Common myeloid progenitor, CD34-positive (primary cell): ENCODE measurements at regions not wholly inside any gene's neighbourhood (a gene's known extent, or its start where the extent isn't known, plus 50 kb on each side); places are given as distances from the start of the nearest gene placed in this dataset.

Experiments
- CTCF ChIA-PET: fragments of 350-600 bp; sonication (Branson Sonifier 250); formaldehyde crosslinking; loops from one replicate; lab custom pipeline; 2021; ENCODE audit warnings: antibody characterized with exemption; lab: Charles Lee
- POLR2A ChIA-PET: fragments of 350-600 bp; sonication (Branson Sonifier 250); formaldehyde crosslinking; loops from one replicate; lab custom pipeline; 2021; ENCODE audit warnings: antibody characterized with exemption; lab: Charles Lee
- DNase-seq, 3 donors: peaks; one replicate each; pipeline versions ENCODE4 v3.0.0 to v3.0.0-alpha.2; 2013
- H3K27ac ChIP-seq, 2 experiments: 1 replicate in 1 of 2; 2 replicates in 1 of 2; pipeline ENCODE4 v1.7.0; 2013; ENCODE audit warnings: inconsistent platforms in 2 of 2, low read length in 2 of 2, mild to moderate bottlenecking in 2 of 2, low read depth in 1 of 2, moderate library complexity in 1 of 2; ENCODE audit not compliant: severe bottlenecking in 2 of 2, insufficient read depth in 1 of 2, poor library complexity in 1 of 2
- H3K27me3 ChIP-seq, 5 experiments: replicated peaks in 2 of 5; 1 replicate in 3 of 5; 2 replicates in 2 of 5; pipeline versions ENCODE4 v1.6.1 to v1.7.0; 2013; ENCODE audit warnings: low read length in 4 of 5, mild to moderate bottlenecking in 2 of 5, moderate library complexity in 2 of 5, inconsistent platforms in 1 of 5; ENCODE audit not compliant: insufficient read depth in 5 of 5, control insufficient read depth in 4 of 5
- H3K36me3 ChIP-seq, 4 experiments: 1 replicate in 2 of 4; 2 replicates in 2 of 4; pipeline versions ENCODE4 v1.6.1 to v1.7.0; 2013; ENCODE audit warnings: low read length in 3 of 4, control low read depth in 1 of 4, mild to moderate bottlenecking in 1 of 4; ENCODE audit not compliant: control insufficient read depth in 4 of 4, insufficient read depth in 4 of 4
- H3K4me1 ChIP-seq, 4 experiments: 1 replicate in 3 of 4; 2 replicates in 1 of 4; pipeline versions ENCODE4 v1.6.1 to v1.7.1; 2013; ENCODE audit warnings: low read length in 3 of 4, mild to moderate bottlenecking in 3 of 4, control low read depth in 1 of 4, inconsistent platforms in 1 of 4, moderate library complexity in 1 of 4; ENCODE audit not compliant: control insufficient read depth in 4 of 4, insufficient read depth in 4 of 4; ENCODE audit errors: control extremely low read depth in 1 of 4
- H3K4me3 ChIP-seq, 7 experiments: 1 replicate in 4 of 7; 2 replicates in 3 of 7; pipeline versions ENCODE4 v1.5.1 to v1.7.0; 2013; ENCODE audit warnings: mild to moderate bottlenecking in 7 of 7, low read length in 6 of 7, moderate library complexity in 6 of 7, inconsistent platforms in 2 of 7, low read depth in 2 of 7, control low read depth in 1 of 7; ENCODE audit not compliant: insufficient read depth in 4 of 7, control insufficient read depth in 1 of 7; ENCODE audit errors: extremely low read depth in 1 of 7
- H3K9me3 ChIP-seq, 5 experiments: 1 replicate in 4 of 5; 2 replicates in 1 of 5; pipeline versions ENCODE4 v1.6.1 to v1.7.1; 2013; ENCODE audit warnings: low read length in 4 of 5, mild to moderate bottlenecking in 2 of 5, inconsistent platforms in 1 of 5, low read depth in 1 of 5, moderate library complexity in 1 of 5; ENCODE audit not compliant: control insufficient read depth in 4 of 5, insufficient read depth in 2 of 5; ENCODE audit errors: control extremely low read depth in 1 of 5
- WGBS: methylation state at CpG from one replicate; pipeline ENCODE4 v1.1.5; 2013; ENCODE audit not compliant: insufficient coverage; 5-methylcytosine and 5-hydroxymethylcytosine counted together

DNA sequence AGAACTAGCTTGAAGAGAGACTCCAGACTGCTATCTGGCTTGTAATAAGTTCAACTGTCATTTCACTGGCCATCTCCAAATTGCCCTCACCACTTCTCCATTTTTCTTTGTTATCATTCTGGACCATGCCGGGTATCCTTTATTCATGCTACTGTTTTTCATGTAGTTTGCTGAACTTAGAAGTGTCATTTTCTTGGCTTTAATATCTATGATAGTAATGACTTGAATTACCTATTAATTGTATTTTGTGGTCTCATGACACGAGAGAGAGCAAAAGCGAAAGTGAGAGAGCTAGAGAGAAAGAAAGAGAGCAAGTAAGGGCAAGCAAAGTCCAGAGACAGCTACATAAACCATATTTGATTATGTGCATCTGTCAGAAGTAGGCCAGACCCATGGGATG, 184.9 kb upstream of the ATP1B1 start:
- H3K27me3 ChIP-seq = no peaks in the 10 kb centered on the region
- ChIA-PET POLR2A (no interaction called here), CTCF (no interaction called here)
- peak in 2 of 3 donors; percentile 57 to 76 for DNase-seq
- WGBS = 80% methylated on average over 1 of the region's 3 CpGs
- H3K9me3 ChIP-seq = no peaks in the 10 kb centered on the region
- H3K4me1 ChIP-seq = peaks cover 0 to 12% (median 5%) of the 10 kb centered on the region in 4 experiments
- peak overlapping the region in 1 of 7 experiments; percentile 11 for H3K4me3 ChIP-seq
- H3K36me3 ChIP-seq = no peaks in the 10 kb centered on the region
- H3K27ac ChIP-seq = no peak overlapping the region

DNA sequence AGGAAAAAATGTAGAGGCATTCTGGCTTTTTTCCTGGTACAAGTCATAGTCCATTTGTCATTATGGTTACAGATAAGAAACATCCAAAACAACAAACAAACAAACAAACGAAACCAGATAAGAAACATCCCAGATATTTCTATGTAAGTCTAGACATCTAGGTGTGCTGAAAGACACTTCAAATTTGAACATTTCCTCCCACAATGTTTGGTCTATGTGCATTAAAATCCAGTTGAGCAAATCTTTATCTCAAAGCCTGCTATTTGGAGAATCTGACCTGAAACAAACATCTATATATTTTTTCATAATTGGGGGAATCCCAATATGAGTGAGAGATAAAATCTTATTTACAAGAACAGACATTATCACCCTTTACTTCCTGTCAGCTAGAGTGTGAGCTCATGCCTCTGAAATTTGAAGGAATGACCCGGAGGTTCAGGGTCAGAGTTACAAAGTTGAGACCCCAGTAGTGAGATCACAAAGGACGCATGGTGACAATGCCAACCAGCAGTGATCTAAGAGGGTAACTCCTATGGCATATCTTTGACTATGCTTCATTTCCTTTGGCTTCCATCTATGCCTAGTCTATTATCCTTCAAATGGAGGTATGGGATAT, 182.9 kb upstream of the ATP1B1 start:
- 100% methylated on average over 1 of the region's 3 CpGs for WGBS
- H3K27me3 ChIP-seq = no peaks in the 10 kb centered on the region
- H3K9me3 ChIP-seq = no peaks in the 10 kb centered on the region
- CTCF ChIA-PET = interaction anchor here (1.5 kb wide), 1 partner anchor 16 kb away, joined by 3 read pairs; no protein-coding TSS in a partner anchor
- H3K4me1 ChIP-seq = peaks cover 0 to 9% (median 2%) of the 10 kb centered on the region in 4 experiments
- no peak for DNase-seq
- H3K36me3 ChIP-seq = no peaks in the 10 kb centered on the region
- no peak overlapping the region for H3K27ac ChIP-seq
- no peak overlapping the region for H3K4me3 ChIP-seq
- POLR2A ChIA-PET = no interaction called here

DNA sequence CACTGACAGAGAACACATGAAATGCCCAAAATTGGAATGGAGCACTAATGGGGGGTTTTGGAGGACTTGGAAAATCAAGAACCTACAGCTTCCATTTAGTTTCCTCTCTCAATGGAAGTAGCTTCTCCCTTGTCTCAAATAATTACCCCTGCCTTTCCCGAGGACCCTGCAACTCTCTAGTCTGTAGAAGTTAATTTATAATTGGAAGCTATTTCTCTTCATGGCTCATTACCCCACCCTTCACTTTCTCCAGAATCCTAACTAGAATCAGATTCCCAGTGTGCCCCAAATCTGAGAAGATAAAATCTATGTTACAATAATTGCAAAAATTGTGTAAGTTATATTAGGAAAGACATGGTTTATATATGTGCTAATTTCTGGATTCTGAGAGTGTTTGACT, 181.5 kb upstream of the ATP1B1 start:
- Histone ChIP-seq H3K4me1 (peaks cover 0 to 4% (median 0%) of the 10 kb centered on the region in 4 experiments), H3K27me3 (no peaks in the 10 kb centered on the region), H3K27ac (no peak overlapping the region), H3K9me3 (no peaks in the 10 kb centered on the region), H3K36me3 (no peaks in the 10 kb centered on the region), H3K4me3 (no peak overlapping the region)
- DNase-seq = no peak
- CTCF ChIA-PET = no interaction called here
- POLR2A ChIA-PET = no interaction called here
- WGBS = no CpG with 5 or more reads among the region's 1 CpG

DNA sequence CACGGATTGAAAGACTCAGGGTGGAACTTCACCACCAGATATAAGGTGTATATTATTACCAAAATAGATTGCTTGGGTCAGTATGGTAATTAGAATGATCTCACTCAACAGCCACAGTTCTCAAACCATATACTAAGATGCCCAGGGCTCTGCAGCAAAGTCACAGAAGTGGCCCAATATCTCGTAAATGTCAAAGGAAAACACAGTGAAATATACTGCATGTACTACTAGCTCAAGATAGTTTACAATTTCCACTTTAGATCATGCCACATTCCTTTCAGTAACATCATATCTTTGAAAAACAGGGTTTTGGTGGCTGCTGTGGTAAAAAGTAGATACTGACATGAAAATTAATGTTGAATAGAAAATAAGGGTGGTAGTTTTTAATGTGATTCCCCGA, 180.3 kb upstream of the ATP1B1 start:
- Histone ChIP-seq H3K9me3 (no peaks in the 10 kb centered on the region), H3K4me1 (peaks cover 0 to 4% (median 0%) of the 10 kb centered on the region in 4 experiments), H3K36me3 (no peaks in the 10 kb centered on the region), H3K27me3 (no peaks in the 10 kb centered on the region), H3K27ac (no peak overlapping the region), H3K4me3 (no peak overlapping the region)
- CTCF ChIA-PET = no interaction called here
- no CpG with 5 or more reads among the region's 3 CpGs for WGBS
- POLR2A ChIA-PET = no interaction called here
- no peak for DNase-seq

DNA sequence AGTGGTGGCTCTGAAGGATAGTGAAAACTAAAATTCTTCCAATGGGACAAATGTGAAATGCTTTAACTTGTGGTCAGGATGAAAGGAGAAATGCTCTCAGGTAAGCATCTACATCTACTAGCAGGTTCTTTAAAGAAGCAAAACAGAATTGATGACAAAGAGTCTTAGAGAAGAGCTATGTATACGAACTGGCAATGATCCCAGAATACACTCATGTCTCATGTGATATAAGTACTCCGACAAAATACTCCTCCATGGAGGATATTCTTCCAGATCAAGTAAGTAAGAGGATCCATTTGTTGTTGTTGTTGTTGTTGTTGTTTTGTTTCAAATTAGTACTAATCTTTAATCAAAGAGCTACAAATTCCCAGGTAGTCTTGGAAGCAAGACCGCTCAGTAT, 174.0 kb upstream of the ATP1B1 start:
- no peak overlapping the region for H3K4me3 ChIP-seq
- H3K36me3 ChIP-seq = no peaks in the 10 kb centered on the region
- CTCF ChIA-PET = interaction anchor here (0.8 kb wide), 1 partner anchor 9 kb away, joined by 3 read pairs; no protein-coding TSS in a partner anchor
- WGBS = no CpG with 5 or more reads among the region's 3 CpGs
- no peak for DNase-seq
- H3K4me1 ChIP-seq = no peaks in the 10 kb centered on the region
- peaks cover 0 to 3% (median 0%) of the 10 kb centered on the region in 5 experiments for H3K9me3 ChIP-seq
- POLR2A ChIA-PET = no interaction called here
- no peaks in the 10 kb centered on the region for H3K27me3 ChIP-seq
- H3K27ac ChIP-seq = no peak overlapping the region

DNA sequence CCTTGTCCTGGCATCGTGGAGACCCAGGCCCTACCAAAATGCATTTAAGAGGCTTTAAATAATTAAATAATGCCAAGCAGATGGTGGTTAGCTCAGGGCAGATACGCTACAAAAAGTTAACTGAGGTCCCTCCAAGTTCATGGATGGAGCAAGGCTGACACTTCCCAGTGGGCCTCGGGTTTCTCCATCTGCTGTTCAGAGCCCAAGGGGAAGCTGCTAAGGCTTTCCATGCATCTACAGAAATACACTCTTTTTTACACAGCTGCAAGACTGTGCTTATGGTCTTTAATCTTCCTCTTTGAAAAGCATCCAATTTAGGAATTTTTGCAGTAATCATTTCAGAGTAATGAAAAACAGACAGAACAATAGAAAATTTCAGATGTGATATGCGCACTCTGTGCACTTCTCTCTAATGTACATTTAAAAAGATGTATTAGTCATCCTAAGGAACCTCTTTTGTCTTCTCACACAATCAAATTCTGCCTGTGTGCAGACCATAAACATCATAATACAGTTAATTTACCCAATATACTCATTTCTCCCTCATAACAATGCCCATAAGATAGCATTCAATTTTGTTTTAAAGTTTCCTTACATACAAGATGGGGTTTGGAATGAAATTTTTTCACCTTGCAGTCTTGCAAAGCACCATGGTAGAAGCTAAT, 173.2 kb upstream of the ATP1B1 start:
- H3K9me3 ChIP-seq = peaks cover 0 to 3% (median 0%) of the 10 kb centered on the region in 5 experiments
- H3K4me3 ChIP-seq = no peak overlapping the region
- no peak for DNase-seq
- H3K27me3 ChIP-seq = no peaks in the 10 kb centered on the region
- H3K4me1 ChIP-seq = no peaks in the 10 kb centered on the region
- H3K27ac ChIP-seq = no peak overlapping the region
- ChIA-PET POLR2A (no interaction called here), CTCF (interaction anchor here (0.8 kb wide), 1 partner anchor 8 kb away, joined by 3 read pairs; no protein-coding TSS in a partner anchor)
- no peaks in the 10 kb centered on the region for H3K36me3 ChIP-seq
- WGBS = 100% methylated on average over 3 of the region's 4 CpGs
